HG03103 (cell line): ENCODE measurements at regions not wholly inside any gene's neighbourhood (a gene's known extent, or its start where the extent isn't known, plus 50 kb on each side); places are given as distances from the start of the nearest gene placed in this dataset.
"Not testable (repeated sequence)": the region's sequence is repeated elsewhere in the genome, so short reads cannot be mapped to it uniquely, and the experiment has no call there.

Experiments used
- ATAC-seq: cut with Tn5 transposase; IDR thresholded peaks from one replicate; pipeline ENCODE4 v1.9.1; 2021; ENCODE audit warnings: low read depth; ENCODE audit not compliant: unreplicated experiment

GRCh38 chr21:18677632-18678031, 274.0 kb upstream of the TMPRSS15 start:
- ATAC-seq = no peak

GRCh38 chr21:18705971-18706370, 302.4 kb upstream of the TMPRSS15 start:
- no peak for ATAC-seq

GRCh38 chr21:18711662-18712061, 308.1 kb upstream of the TMPRSS15 start:
- ATAC-seq = no peak

- no peak for ATAC-seq
These were observed 312.0 kb upstream of the TMPRSS15 start for GRCh38 chr21:18715606-18716005.

GRCh38 chr21:18716578-18717138, 313.1 kb upstream of the TMPRSS15 start:
- ATAC-seq = no peak

GRCh38 chr21:18722193-18722592, 318.6 kb upstream of the TMPRSS15 start:
- ATAC-seq = no peak

- ATAC-seq = no peak
These were observed 319.6 kb upstream of the TMPRSS15 start for GRCh38 chr21:18723171-18723570.

GRCh38 chr21:18725653-18726052, 322.1 kb upstream of the TMPRSS15 start:
- no peak for ATAC-seq

GRCh38 chr21:18741954-18742353, 338.4 kb upstream of the TMPRSS15 start:
- ATAC-seq = no peak

GRCh38 chr21:18743531-18743930, 339.9 kb upstream of the TMPRSS15 start:
- no peak for ATAC-seq

- no peak for ATAC-seq
These were observed 341.3 kb upstream of the TMPRSS15 start for GRCh38 chr21:18744840-18745239.

- not testable (repeated sequence) for ATAC-seq
These were observed 349.3 kb upstream of the TMPRSS15 start for GRCh38 chr21:18752894-18753293.

- not testable (repeated sequence) for ATAC-seq
These were observed 352.7 kb upstream of the TMPRSS15 start for GRCh38 chr21:18756272-18756671.

- ATAC-seq = no peak
These were observed 355.7 kb upstream of the TMPRSS15 start for GRCh38 chr21:18759267-18759666.

- ATAC-seq = no peak
These were observed 356.2 kb upstream of the TMPRSS15 start for GRCh38 chr21:18759751-18760161.

GRCh38 chr21:18760247-18760646, 356.7 kb upstream of the TMPRSS15 start:
- no peak for ATAC-seq

- ATAC-seq = no peak
These were observed 361.1 kb upstream of the TMPRSS15 start for GRCh38 chr21:18764720-18765119.

GRCh38 chr21:18769599-18769998, 366.0 kb upstream of the TMPRSS15 start:
- ATAC-seq = no peak

GRCh38 chr21:18771845-18772380, 368.3 kb upstream of the TMPRSS15 start:
- ATAC-seq = no peak

- no peak for ATAC-seq
These were observed 368.8 kb upstream of the TMPRSS15 start for GRCh38 chr21:18772404-18772803.

GRCh38 chr21:18772897-18773296, 369.3 kb upstream of the TMPRSS15 start:
- ATAC-seq = no peak

GRCh38 chr21:18776936-18777335, 373.4 kb upstream of the TMPRSS15 start:
- ATAC-seq = no peak

GRCh38 chr21:18782721-18783120, 379.1 kb upstream of the TMPRSS15 start:
- ATAC-seq = no peak
